Heart left ventricle (tissue), 13 donors: ENCODE measurements at regions not wholly inside any gene's neighbourhood (a gene's known extent, or its start where the extent isn't known, plus 50 kb on each side); places are given as distances from the start of the nearest gene placed in this dataset.

Experiments used
- CTCF ChIP-seq, 12 donors: fragments of 200-600 bp; sonication (generic) in 4 of 12; IDR thresholded peaks; one replicate each; pipeline versions ENCODE4 v1.5.0 to v1.8.0; 2018 to 2022; ENCODE audit warnings: antibody characterized with exemption in 12 of 12, mild to moderate bottlenecking in 5 of 12
- POLR2A ChIP-seq, 2 donors: fragments of 450-650 bp; IDR thresholded peaks; one replicate each; pipeline ENCODE4 v1.6.1; 2017; ENCODE audit warnings: antibody characterized with exemption in 2 of 2, mild to moderate bottlenecking in 2 of 2, moderate library complexity in 2 of 2
- donor health status: ischemic (EF 13 %, LVEDD 7.1; RV severe dilation, severe dysfunction).
- donor health status: DM: no; HTN: yes; CAD: no.
- donor health status: DM: no; HTN: no; CAD: no.
- donor health status: ischemic (EF 25% LVEDD 6.9; RV normal size, moderate dysfunction).
- donor health status: ischemic (EF 25% LVEDD 5.7; RV mildly dilated, moderate dysfunction).
- donor health status: ischemic (EF 35%, LVEDD 5.7; RV mildly dilated, moderate dysfunction).
- donor health status: nonischemic (EF 11% LVEDD 7.7; RV severe dilation, severe dysfunction).
- donor health status: DM: yes; HTN: yes; CAD: no.
- donor health status: PGD.
- donor health status: ischemic (EF 29% LVEDD 5.4; RV normal size, mild dysfunction).
- donor health status: nonischemic (EF 23%, LVEDD 6.1; RV moderate dilation, normal function).

- TF ChIP-seq CTCF (IDR thresholded peaks at IDR 0.05) (no peak), POLR2A (IDR thresholded peaks at IDR 0.05) (no peak)
Observed at GRCh38 chr6:154637392-154637791, 95.8 kb upstream of the SCAF8 start.
